Loucy (cell line): ENCODE measurements at regions not wholly inside any gene's neighbourhood (a gene's known extent, or its start where the extent isn't known, plus 50 kb on each side); places are given as distances from the start of the nearest gene placed in this dataset.

Source experiments
- H2AFZ ChIP-seq: fragments of 200-600 bp; sonication (generic); 2 replicates; pipeline ENCODE4 v1.6.0; 2016; ENCODE audit warnings: antibody characterized with exemption, mild to moderate bottlenecking, low read length, moderate library complexity
- H3F3A ChIP-seq: fragments of 200-600 bp; 2 replicates; pipeline ENCODE4 v1.6.0; 2016; ENCODE audit warnings: antibody characterized with exemption, low read depth, mild to moderate bottlenecking
- H3K27me3 ChIP-seq: fragments of 200-600 bp; sonication (generic); 2 replicates; pipeline ENCODE4 v1.6.1; 2014; ENCODE audit warnings: low read length, mild to moderate bottlenecking; ENCODE audit not compliant: insufficient read depth, poor library complexity, severe bottlenecking
- H3K36me3 ChIP-seq: fragments of 200-600 bp; sonication (generic); 2 replicates; pipeline ENCODE4 v1.6.1; 2016; ENCODE audit warnings: low read length; ENCODE audit not compliant: insufficient read depth
- H3K4me1 ChIP-seq: fragments of 200-600 bp; sonication (generic); 2 replicates; pipeline ENCODE4 v1.5.1; 2014; ENCODE audit warnings: low read length, mild to moderate bottlenecking; ENCODE audit not compliant: insufficient read depth, poor library complexity, severe bottlenecking
- H3K4me2 ChIP-seq: fragments of 200-600 bp; sonication (generic); 2 replicates; pipeline ENCODE4 v1.6.0; 2014; ENCODE audit warnings: antibody characterized with exemption, low read length, low read depth, mild to moderate bottlenecking; ENCODE audit not compliant: poor library complexity, severe bottlenecking
- H3K4me3 ChIP-seq: fragments of 200-600 bp; sonication (generic); 2 replicates; pipeline ENCODE4 v1.5.1; 2014; ENCODE audit warnings: low read length, mild to moderate bottlenecking, mixed read lengths; ENCODE audit not compliant: poor library complexity, severe bottlenecking
- H3K79me2 ChIP-seq: fragments of 200-600 bp; sonication (generic); 2 replicates; pipeline ENCODE4 v1.6.1; 2014; ENCODE audit warnings: low read length; ENCODE audit not compliant: insufficient read depth
- H3K9ac ChIP-seq: fragments of 200-600 bp; sonication (generic); 2 replicates; pipeline ENCODE4 v1.6.0; 2014; ENCODE audit warnings: mild to moderate bottlenecking, low read depth, low read length, moderate library complexity; ENCODE audit not compliant: poor library complexity, severe bottlenecking
- H3K9me2 ChIP-seq: fragments of 200-600 bp; sonication (generic); replicated peaks from 2 replicates; pipeline ENCODE4 v1.6.1; 2016; ENCODE audit warnings: low read depth, low read length, mixed read lengths
- H3K9me3 ChIP-seq: fragments of 200-600 bp; sonication (generic); 2 replicates; pipeline ENCODE4 v1.6.1; 2014; ENCODE audit warnings: mild to moderate bottlenecking, antibody characterized with exemption, low read length, low read depth; ENCODE audit not compliant: insufficient read depth
- H4K20me1 ChIP-seq: fragments of 200-600 bp; sonication (generic); 2 replicates; pipeline ENCODE4 v1.6.0; 2014; ENCODE audit warnings: antibody characterized with exemption, low read length, mild to moderate bottlenecking; ENCODE audit not compliant: insufficient read depth, poor library complexity, severe bottlenecking
- CTCF ChIP-seq: fragments of 200-600 bp; sonication (generic); conservative IDR thresholded peaks from 2 replicates; pipeline ENCODE4 v1.5.1; 2014; ENCODE audit warnings: mild to moderate bottlenecking, antibody characterized with exemption, low read length
- EZH2phosphoT487 ChIP-seq: fragments of 200-600 bp; IDR thresholded peaks from 2 replicates; pipeline ENCODE4 v1.6.1; 2018; ENCODE audit warnings: antibody characterized with exemption, mild to moderate bottlenecking, moderate library complexity, borderline replicate concordance

- Histone ChIP-seq H4K20me1 (no peaks in the 10 kb centered on the region), H3K4me2 (no peak overlapping the region), H2AFZ (no peak overlapping the region), H3K36me3 (no peaks in the 10 kb centered on the region), H3K9ac (no peak overlapping the region), H3K27me3 (no peaks in the 10 kb centered on the region), H3K4me1 (no peaks in the 10 kb centered on the region), H3K9me3 (no peaks in the 10 kb centered on the region), H3F3A (no peaks in the 10 kb centered on the region), H3K4me3 (no peak overlapping the region), H3K9me2 (no peaks in the 10 kb centered on the region), H3K79me2 (no peaks in the 10 kb centered on the region)
- no peak for TF ChIP-seq CTCF
- no peak for TF ChIP-seq EZH2phosphoT487
These were observed 261.8 kb upstream of the LINC00305 start for GRCh38 chr18:64410685-64411084.

GRCh38 chr18:64409511-64409910 lies 260.6 kb upstream of the LINC00305 start:
- no peak overlapping the region for H3K9ac ChIP-seq
- H3K36me3 ChIP-seq, result no peaks in the 10 kb centered on the region
- no peak overlapping the region for H3K4me2 ChIP-seq
- no peaks in the 10 kb centered on the region for H3K9me3 ChIP-seq
- H3K9me2 ChIP-seq, result no peaks in the 10 kb centered on the region
- no peaks in the 10 kb centered on the region for H3K4me1 ChIP-seq
- no peak overlapping the region for H2AFZ ChIP-seq
- H3K4me3 ChIP-seq, result no peak overlapping the region
- no peaks in the 10 kb centered on the region for H3K79me2 ChIP-seq
- TF ChIP-seq EZH2phosphoT487, result no peak
- TF ChIP-seq CTCF, result peak; percentile 60
- H4K20me1 ChIP-seq, result no peaks in the 10 kb centered on the region
- no peaks in the 10 kb centered on the region for H3K27me3 ChIP-seq
- no peaks in the 10 kb centered on the region for H3F3A ChIP-seq

DNA sequence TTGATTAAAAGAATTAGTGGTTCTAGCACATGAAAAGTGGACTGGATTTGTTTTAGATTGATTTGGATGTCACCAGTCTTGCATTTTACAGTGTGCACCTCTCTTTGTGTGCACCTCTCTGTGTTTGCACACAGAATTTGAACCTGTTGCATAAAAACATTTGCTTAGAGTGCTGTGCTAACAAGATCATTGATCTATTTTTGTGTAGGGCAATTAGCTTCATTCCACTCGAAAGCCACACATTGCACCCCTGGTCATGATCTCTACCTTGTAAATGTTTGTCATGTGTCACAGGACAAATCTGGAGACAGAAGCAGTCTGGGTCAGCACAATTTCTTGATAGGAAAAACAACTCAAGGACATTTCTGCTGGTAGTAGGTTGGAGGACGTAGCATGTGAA lies 258.7 kb upstream of the LINC00305 start:
- TF ChIP-seq CTCF (no peak), EZH2phosphoT487 (no peak)
- no peaks in the 10 kb centered on the region for H3K79me2 ChIP-seq
- no peaks in the 10 kb centered on the region for H3K36me3 ChIP-seq
- H3K27me3 ChIP-seq, result no peaks in the 10 kb centered on the region
- no peaks in the 10 kb centered on the region for H3K9me2 ChIP-seq
- H3K9me3 ChIP-seq, result no peaks in the 10 kb centered on the region
- H3F3A ChIP-seq, result no peaks in the 10 kb centered on the region
- no peak overlapping the region for H3K4me3 ChIP-seq
- no peaks in the 10 kb centered on the region for H4K20me1 ChIP-seq
- no peak overlapping the region for H2AFZ ChIP-seq
- H3K9ac ChIP-seq, result no peak overlapping the region
- no peaks in the 10 kb centered on the region for H3K4me1 ChIP-seq
- no peak overlapping the region for H3K4me2 ChIP-seq
